Heart left ventricle (tissue), 16 donors: ENCODE measurements at regions not wholly inside any gene's neighbourhood (a gene's known extent, or its start where the extent isn't known, plus 50 kb on each side); places are given as distances from the start of the nearest gene placed in this dataset.

Source experiments
- ATAC-seq, 4 donors: fragments of 200-7000 bp; cut with Tn5 transposase; one replicate each; pipeline ENCODE4 v1.9.1; 2020 to 2022; ENCODE audit warnings: moderate library complexity in 4 of 4, mild to moderate bottlenecking in 3 of 4, moderate number of reproducible peaks in 1 of 4
- DNase-seq, 5 donors: peaks; one replicate each; pipeline ENCODE4 v3.0.0-alpha.2; 2020
- H3K27ac ChIP-seq, 12 donors: fragments of 200-600 bp; sonication (generic) in 4 of 12; one replicate each; pipeline versions ENCODE4 v1.5.0 to v1.8.0; 2016 to 2022; ENCODE audit warnings: mild to moderate bottlenecking in 2 of 12
- H3K27me3 ChIP-seq, 9 donors: fragments of 200-600 bp; sonication (generic) in 2 of 9; one replicate each; pipeline versions ENCODE4 v1.5.1 to v1.8.0; 2016 to 2022; ENCODE audit warnings: mild to moderate bottlenecking in 3 of 9
- H3K36me3 ChIP-seq, 9 donors: fragments of 200-600 bp; sonication (generic) in 2 of 9; one replicate each; pipeline versions ENCODE4 v1.5.0 to v1.8.0; 2018 to 2022; ENCODE audit warnings: mild to moderate bottlenecking in 2 of 9
- H3K4me1 ChIP-seq, 12 donors: fragments of 200-600 bp; sonication (generic) in 4 of 12; one replicate each; pipeline versions ENCODE4 v1.5.0 to v1.8.0; 2016 to 2022; ENCODE audit warnings: mild to moderate bottlenecking in 3 of 12
- H3K4me3 ChIP-seq, 12 donors: fragments of 200-600 bp; sonication (generic) in 4 of 12; one replicate each; pipeline versions ENCODE4 v1.5.0 to v1.8.0; 2017 to 2022; ENCODE audit warnings: mild to moderate bottlenecking in 9 of 12, moderate library complexity in 4 of 12
- H3K9me3 ChIP-seq, 12 donors: fragments of 200-600 bp; sonication (generic) in 4 of 12; one replicate each; pipeline versions ENCODE4 v1.5.0 to v1.8.0; 2016 to 2022; ENCODE audit warnings: mild to moderate bottlenecking in 1 of 12
- CTCF ChIP-seq, 12 donors: fragments of 200-600 bp; sonication (generic) in 4 of 12; IDR thresholded peaks; one replicate each; pipeline versions ENCODE4 v1.5.0 to v1.8.0; 2018 to 2022; ENCODE audit warnings: antibody characterized with exemption in 12 of 12, mild to moderate bottlenecking in 5 of 12
- POLR2A ChIP-seq, 2 donors: fragments of 450-650 bp; IDR thresholded peaks; one replicate each; pipeline ENCODE4 v1.6.1; 2017; ENCODE audit warnings: antibody characterized with exemption in 2 of 2, mild to moderate bottlenecking in 2 of 2, moderate library complexity in 2 of 2
- WGBS, 4 donors: extraction: QIAGEN DNeasy Blood & Tissue Kit in 2 of 4; methylation state at CpG; one replicate each; pipeline versions ENCODE4 v1.1.5 to v1.1.7; 2013 to 2018; 5-methylcytosine and 5-hydroxymethylcytosine counted together
- intact Hi-C, 10 donors: fragments of 100-400 bp; cut with DNase I; formaldehyde crosslinking; loops; one replicate each; pipeline versions ENCODE4 v1.11.1 to v1.14.2; 2022
- donor health status: ischemic (EF 13 %, LVEDD 7.1; RV severe dilation, severe dysfunction).
- donor health status: healthy with polysubstance abuse.
- donor health status: DM: no; HTN: yes; CAD: no.
- donor health status: DM: no; HTN: no; CAD: no.
- donor health status: ischemic (EF 25% LVEDD 6.9; RV normal size, moderate dysfunction).
- donor health status: ischemic (EF 25% LVEDD 5.7; RV mildly dilated, moderate dysfunction).
- donor health status: healthy.
- donor health status: DM: yes; HTN: yes; CAD: no.
- donor health status: ischemic (EF 35%, LVEDD 5.7; RV mildly dilated, moderate dysfunction).
- donor health status: nonischemic (EF 11% LVEDD 7.7; RV severe dilation, severe dysfunction).
- donor health status: DM: yes; HTN: yes; CAD: no.
- donor health status: PGD.
- donor health status: ischemic (EF 29% LVEDD 5.4; RV normal size, mild dysfunction).
- donor health status: nonischemic (EF 23%, LVEDD 6.1; RV moderate dilation, normal function).

- DNase-seq (no peak), ATAC-seq (no peak)
- Histone ChIP-seq H3K4me1 (no peaks in the 10 kb centered on the region), H3K27ac (no peak overlapping the region), H3K27me3 (no peaks in the 10 kb centered on the region), H3K4me3 (no peak overlapping the region), H3K36me3 (no peaks in the 10 kb centered on the region), H3K9me3 (no peaks in the 10 kb centered on the region)
- WGBS, 4 donors = 75 to 81% (median 76%) methylated on average over 5 of the region's 5 CpGs
- TF ChIP-seq CTCF (IDR thresholded peaks at IDR 0.05) = no peak
- no peak for TF ChIP-seq POLR2A (IDR thresholded peaks at IDR 0.05)
- intact Hi-C loops = loop anchor here in 1 of 10 donors (10.0 kb wide), 1 partner anchor 288 kb away; the partner anchor contains the start of gene SEMA5A
Measured at GRCh38 chr5:9832921-9833320, 202.8 kb upstream of the TAS2R1 start.

GRCh38 chr5:9831823-9832222 is 201.7 kb upstream of the TAS2R1 start:
- TF ChIP-seq POLR2A (IDR thresholded peaks at IDR 0.05) (no peak), CTCF (IDR thresholded peaks at IDR 0.05) (no peak)
- WGBS, 4 donors = 87 to 92% (median 88%) methylated on average over 6 of the region's 6 CpGs
- H3K27me3 ChIP-seq = no peaks in the 10 kb centered on the region
- H3K9me3 ChIP-seq = no peaks in the 10 kb centered on the region
- ATAC-seq = no peak
- intact Hi-C loops = loop anchor here in 1 of 10 donors (10.0 kb wide), 1 partner anchor 287 kb away; the partner anchor contains the start of gene SEMA5A
- no peaks in the 10 kb centered on the region for H3K36me3 ChIP-seq
- no peak overlapping the region for H3K27ac ChIP-seq
- H3K4me1 ChIP-seq = no peaks in the 10 kb centered on the region
- no peak for DNase-seq
- H3K4me3 ChIP-seq = no peak overlapping the region

- intact Hi-C loops = loop anchor here in 1 of 10 donors (10.0 kb wide), 1 partner anchor 285 kb away; the partner anchor contains the start of gene SEMA5A
- TF ChIP-seq CTCF (IDR thresholded peaks at IDR 0.05) (no peak), POLR2A (IDR thresholded peaks at IDR 0.05) (no peak)
- H3K27ac ChIP-seq = no peak overlapping the region
Measured at GRCh38 chr5:9830184-9830583, 200.0 kb upstream of the TAS2R1 start.

GRCh38 chr5:9829621-9830020 is 199.5 kb upstream of the TAS2R1 start:
- Histone ChIP-seq H3K9me3 (no peaks in the 10 kb centered on the region), H3K36me3 (no peaks in the 10 kb centered on the region), H3K4me3 (no peak overlapping the region), H3K27ac (no peak overlapping the region), H3K4me1 (no peaks in the 10 kb centered on the region), H3K27me3 (no peaks in the 10 kb centered on the region)
- TF ChIP-seq CTCF (IDR thresholded peaks at IDR 0.05) (no peak), POLR2A (IDR thresholded peaks at IDR 0.05) (no peak)
- no peak for DNase-seq
- ATAC-seq = no peak
- WGBS, 4 donors = 88 to 92% (median 90%) methylated on average over 2 of the region's 2 CpGs
- intact Hi-C loops = loop anchor here in 1 of 10 donors (10.0 kb wide), 1 partner anchor 285 kb away; the partner anchor contains the start of gene SEMA5A

More at GRCh38 chr5:9830184-9830583, 200.0 kb upstream of the TAS2R1 start:
- H3K4me1 ChIP-seq = no peaks in the 10 kb centered on the region
- H3K4me3 ChIP-seq = no peak overlapping the region
- H3K36me3 ChIP-seq = no peaks in the 10 kb centered on the region
- ATAC-seq = no peak
- H3K27me3 ChIP-seq = no peaks in the 10 kb centered on the region
- no peak for DNase-seq
- no peaks in the 10 kb centered on the region for H3K9me3 ChIP-seq
